ENCODE measurements at regions not wholly inside any gene's neighbourhood (a gene's known extent, or its start where the extent isn't known, plus 50 kb on each side); places are given as distances from the start of the nearest gene placed in this dataset.
A peak's percentile ranks its signal among the peaks of the same experiment; 100 is the strongest.

GRCh38 chr3:197364410-197365071, 66.1 kb upstream of the DLG1 start (continued):
- peak; percentile 66 for TF ChIP-seq SALL1 (CRISPR knock-in tag; IDR thresholded peaks at IDR 0.05)
- peak; percentile 47; the same call in 1 of the 2 replicates for TF ChIP-seq GFI1 (CRISPR knock-in tag; IDR thresholded peaks at IDR 0.05; ENCODE audit: borderline replicate concordance)
- TF ChIP-seq SIX1 (CRISPR knock-in tag; IDR thresholded peaks at IDR 0.05; ENCODE audit: borderline replicate concordance): no peak
- TF ChIP-seq SETDB1 (CRISPR knock-in tag; IDR thresholded peaks at IDR 0.05; ENCODE audit: borderline replicate concordance): no peak
- no peak for TF ChIP-seq ZBTB1 (CRISPR knock-in tag; IDR thresholded peaks at IDR 0.05; ENCODE audit: borderline replicate concordance)
- TF ChIP-seq ZNF598 (CRISPR knock-in tag; IDR thresholded peaks at IDR 0.05; ENCODE audit: borderline replicate concordance): no peak
- TF ChIP-seq NFE2L2 (IDR thresholded peaks at IDR 0.05; ENCODE audit: low read length): no peak
- TF ChIP-seq NR2F2 (IDR thresholded peaks at IDR 0.05; ENCODE audit: borderline replicate concordance, low read depth): peak; percentile 64; the same call in 1 of the 2 replicates
- no peak for TF ChIP-seq ZNF879 (CRISPR knock-in tag; IDR thresholded peaks at IDR 0.05)
- TF ChIP-seq, protein P1, sequence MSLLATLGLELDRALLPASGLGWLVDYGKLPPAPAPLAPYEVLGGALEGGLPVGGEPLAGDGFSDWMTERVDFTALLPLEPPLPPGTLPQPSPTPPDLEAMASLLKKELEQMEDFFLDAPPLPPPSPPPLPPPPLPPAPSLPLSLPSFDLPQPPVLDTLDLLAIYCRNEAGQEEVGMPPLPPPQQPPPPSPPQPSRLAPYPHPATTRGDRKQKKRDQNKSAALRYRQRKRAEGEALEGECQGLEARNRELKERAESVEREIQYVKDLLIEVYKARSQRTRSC (CRISPR knock-in tag; IDR thresholded peaks at IDR 0.05; ENCODE audit: low read depth): no peak
- TF ChIP-seq ATF7 (IDR thresholded peaks at IDR 0.05): no peak
- no peak for TF ChIP-seq ATF7 (CRISPR knock-in tag; IDR thresholded peaks at IDR 0.05)
- TF ChIP-seq, protein P2, sequence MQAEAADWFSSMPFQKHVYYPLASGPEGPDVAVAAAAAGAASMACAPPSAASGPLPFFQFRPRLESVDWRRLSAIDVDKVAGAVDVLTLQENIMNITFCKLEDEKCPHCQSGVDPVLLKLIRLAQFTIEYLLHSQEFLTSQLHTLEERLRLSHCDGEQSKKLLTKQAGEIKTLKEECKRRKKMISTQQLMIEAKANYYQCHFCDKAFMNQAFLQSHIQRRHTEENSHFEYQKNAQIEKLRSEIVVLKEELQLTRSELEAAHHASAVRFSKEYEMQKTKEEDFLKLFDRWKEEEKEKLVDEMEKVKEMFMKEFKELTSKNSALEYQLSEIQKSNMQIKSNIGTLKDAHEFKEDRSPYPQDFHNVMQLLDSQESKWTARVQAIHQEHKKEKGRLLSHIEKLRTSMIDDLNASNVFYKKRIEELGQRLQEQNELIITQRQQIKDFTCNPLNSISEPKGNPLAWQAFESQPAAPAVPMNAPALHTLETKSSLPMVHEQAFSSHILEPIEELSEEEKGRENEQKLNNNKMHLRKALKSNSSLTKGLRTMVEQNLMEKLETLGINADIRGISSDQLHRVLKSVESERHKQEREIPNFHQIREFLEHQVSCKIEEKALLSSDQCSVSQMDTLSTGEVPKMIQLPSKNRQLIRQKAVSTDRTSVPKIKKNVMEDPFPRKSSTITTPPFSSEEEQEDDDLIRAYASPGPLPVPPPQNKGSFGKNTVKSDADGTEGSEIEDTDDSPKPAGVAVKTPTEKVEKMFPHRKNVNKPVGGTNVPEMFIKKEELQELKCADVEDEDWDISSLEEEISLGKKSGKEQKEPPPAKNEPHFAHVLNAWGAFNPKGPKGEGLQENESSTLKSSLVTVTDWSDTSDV (CRISPR knock-in tag; IDR thresholded peaks at IDR 0.05): no peak
- TF ChIP-seq ZNF503 (CRISPR knock-in tag; IDR thresholded peaks at IDR 0.05): no peak
- peak; percentile 36; the same call in 1 of the 2 replicates for TF ChIP-seq ZBTB34 (CRISPR knock-in tag; IDR thresholded peaks at IDR 0.05)
- TF ChIP-seq ZBTB38 (CRISPR knock-in tag; IDR thresholded peaks at IDR 0.05): peak; percentile 46; the same call in 1 of the 2 replicates
- no peak for TF ChIP-seq ZNF883 (CRISPR knock-in tag; IDR thresholded peaks at IDR 0.05; ENCODE audit: not compliant biosample characterization)
- no peak for TF ChIP-seq DPF2 (CRISPR knock-in tag; IDR thresholded peaks at IDR 0.05; ENCODE audit: borderline replicate concordance, low read depth)
- no peak for TF ChIP-seq MED8 (CRISPR knock-in tag; IDR thresholded peaks at IDR 0.05; ENCODE audit: insufficient replicate concordance)
- TF ChIP-seq ZNF264 (CRISPR knock-in tag; IDR thresholded peaks at IDR 0.05): no peak
- TF ChIP-seq, protein P3, sequence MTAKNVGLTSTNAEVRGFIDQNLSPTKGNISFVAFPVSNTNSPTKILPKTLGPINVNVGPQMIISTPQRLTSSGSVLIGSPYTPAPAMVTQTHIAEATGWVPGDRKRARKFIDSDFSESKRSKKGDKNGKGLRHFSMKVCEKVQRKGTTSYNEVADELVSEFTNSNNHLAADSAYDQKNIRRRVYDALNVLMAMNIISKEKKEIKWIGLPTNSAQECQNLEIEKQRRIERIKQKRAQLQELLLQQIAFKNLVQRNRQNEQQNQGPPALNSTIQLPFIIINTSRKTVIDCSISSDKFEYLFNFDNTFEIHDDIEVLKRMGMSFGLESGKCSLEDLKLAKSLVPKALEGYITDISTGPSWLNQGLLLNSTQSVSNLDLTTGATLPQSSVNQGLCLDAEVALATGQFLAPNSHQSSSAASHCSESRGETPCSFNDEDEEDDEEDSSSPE (CRISPR knock-in tag; IDR thresholded peaks at IDR 0.05): 0 out of 2 replicates have a peak, but pooled peaks have one; percentile 8
- no peak for TF ChIP-seq SSRP1 (CRISPR knock-in tag; IDR thresholded peaks at IDR 0.05)

All from HepG2 (cell line).